Left lung (tissue), 4 donors: ENCODE measurements at regions not wholly inside any gene's neighbourhood (a gene's known extent, or its start where the extent isn't known, plus 50 kb on each side); places are given as distances from the start of the nearest gene placed in this dataset.

Experiments
- ATAC-seq: fragments of 200-7000 bp; cut with Tn5 transposase; one replicate; pipeline ENCODE4 v1.9.1; 2020; ENCODE audit warnings: moderate library complexity
- DNase-seq, 4 donors: peaks; one replicate each; pipeline ENCODE4 v3.0.0-alpha.2; 2013 to 2020
- H3K27ac ChIP-seq, 2 donors: fragments of 200-600 bp; sonication (generic) in 1 of 2; one replicate each; pipeline versions ENCODE4 v1.5.0 to v1.8.0; 2020 to 2021
- H3K27me3 ChIP-seq, 2 donors: fragments of 200-600 bp; sonication (generic) in 1 of 2; one replicate each; pipeline versions ENCODE4 v1.5.0 to v1.8.0; 2020 to 2021
- H3K36me3 ChIP-seq, 2 donors: fragments of 200-600 bp; sonication (generic) in 1 of 2; one replicate each; pipeline versions ENCODE4 v1.5.0 to v1.8.0; 2020 to 2021
- H3K4me1 ChIP-seq, 2 donors: fragments of 200-600 bp; one replicate each; pipeline ENCODE4 v1.8.0; 2021
- H3K4me3 ChIP-seq, 2 donors: fragments of 200-600 bp; sonication (generic) in 1 of 2; one replicate each; pipeline versions ENCODE4 v1.5.0 to v1.8.0; 2020 to 2021; ENCODE audit warnings: mild to moderate bottlenecking in 1 of 2
- H3K9me3 ChIP-seq, 2 donors: fragments of 200-600 bp; sonication (generic) in 1 of 2; one replicate each; pipeline versions ENCODE4 v1.5.0 to v1.8.0; 2020 to 2021
- CTCF ChIP-seq, 2 donors: fragments of 200-600 bp; sonication (generic) in 1 of 2; IDR thresholded peaks; one replicate each; pipeline versions ENCODE4 v1.5.0 to v1.8.0; 2021; ENCODE audit warnings: antibody characterized with exemption in 2 of 2
- intact Hi-C, 2 donors: fragments of 100-400 bp; cut with DNase I; formaldehyde crosslinking; loops; one replicate each; pipeline versions ENCODE4 v1.11.2 to v1.14.2; 2022
- donor health status: DM: no; HTN: yes; CAD: no.
- donor health status: DM: no; HTN: no; CAD: no.

GRCh38 chr4:58957711-58958110 lies 1847.5 kb upstream of the IGFBP7 start:
- DNase-seq (no peak), ATAC-seq (no peak)
- H3K27ac ChIP-seq, result no peak overlapping the region
- no peaks in the 10 kb centered on the region for H3K27me3 ChIP-seq
- no peaks in the 10 kb centered on the region for H3K36me3 ChIP-seq
- no peaks in the 10 kb centered on the region for H3K4me1 ChIP-seq
- H3K9me3 ChIP-seq, result no peaks in the 10 kb centered on the region
- no peak for TF ChIP-seq CTCF (IDR thresholded peaks at IDR 0.05)
- intact Hi-C loops, result no loop called here
- no peak overlapping the region for H3K4me3 ChIP-seq

DNA sequence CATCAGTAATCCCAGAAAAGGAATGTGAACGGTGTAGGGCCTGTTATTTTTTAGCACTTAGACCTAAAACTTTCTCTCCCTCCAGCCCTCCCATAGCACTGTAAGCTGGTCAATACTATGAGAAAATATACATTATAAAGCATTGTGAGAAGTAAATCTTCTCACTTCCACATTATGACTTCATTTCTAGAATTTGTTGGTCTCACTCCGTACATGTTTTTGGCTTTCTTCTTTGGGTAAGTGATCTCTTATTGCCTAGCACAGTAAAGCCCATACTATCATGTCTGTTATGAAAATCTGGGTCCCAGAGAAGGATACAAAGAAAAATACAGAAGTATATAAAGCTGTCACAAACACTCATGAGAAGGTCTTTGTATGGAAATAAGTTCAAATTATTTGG lies 1851.1 kb upstream of the IGFBP7 start:
- no peak for TF ChIP-seq CTCF (IDR thresholded peaks at IDR 0.05)
- no peaks in the 10 kb centered on the region for H3K9me3 ChIP-seq
- no peaks in the 10 kb centered on the region for H3K4me1 ChIP-seq
- intact Hi-C loops, result no loop called here
- DNase-seq, result no peak
- H3K27ac ChIP-seq, result no peak overlapping the region
- no peaks in the 10 kb centered on the region for H3K27me3 ChIP-seq
- no peak overlapping the region for H3K4me3 ChIP-seq
- ATAC-seq, result no peak
- no peaks in the 10 kb centered on the region for H3K36me3 ChIP-seq

GRCh38 chr4:58961925-58962324 lies 1851.7 kb upstream of the IGFBP7 start:
- no peak for TF ChIP-seq CTCF (IDR thresholded peaks at IDR 0.05)
- H3K4me1 ChIP-seq, result no peaks in the 10 kb centered on the region
- H3K36me3 ChIP-seq, result no peaks in the 10 kb centered on the region
- ATAC-seq (no peak), DNase-seq (no peak)
- H3K9me3 ChIP-seq, result no peaks in the 10 kb centered on the region
- H3K27me3 ChIP-seq, result no peaks in the 10 kb centered on the region
- intact Hi-C loops, result no loop called here
- H3K27ac ChIP-seq, result no peak overlapping the region
- H3K4me3 ChIP-seq, result no peak overlapping the region

GRCh38 chr4:58962424-58962823 lies 1852.2 kb upstream of the IGFBP7 start:
- no peaks in the 10 kb centered on the region for H3K9me3 ChIP-seq
- H3K36me3 ChIP-seq, result no peaks in the 10 kb centered on the region
- no peak overlapping the region for H3K4me3 ChIP-seq
- H3K4me1 ChIP-seq, result no peaks in the 10 kb centered on the region
- intact Hi-C loops, result no loop called here
- H3K27me3 ChIP-seq, result no peaks in the 10 kb centered on the region
- no peak for TF ChIP-seq CTCF (IDR thresholded peaks at IDR 0.05)
- DNase-seq (no peak), ATAC-seq (no peak)
- H3K27ac ChIP-seq, result no peak overlapping the region

- no peak overlapping the region for H3K27ac ChIP-seq
- DNase-seq (no peak), ATAC-seq (no peak)
- no peaks in the 10 kb centered on the region for H3K27me3 ChIP-seq
- no peak for TF ChIP-seq CTCF (IDR thresholded peaks at IDR 0.05)
- H3K4me1 ChIP-seq, result no peaks in the 10 kb centered on the region
- no peaks in the 10 kb centered on the region for H3K9me3 ChIP-seq
- no peak overlapping the region for H3K4me3 ChIP-seq
- intact Hi-C loops, result no loop called here
- H3K36me3 ChIP-seq, result no peaks in the 10 kb centered on the region
These were observed 1871.6 kb upstream of the IGFBP7 start for GRCh38 chr4:58981828-58982227.
